ENCODE measurements at regions not wholly inside any gene's neighbourhood (a gene's known extent, or its start where the extent isn't known, plus 50 kb on each side); places are given as distances from the start of the nearest gene placed in this dataset.

DNA sequence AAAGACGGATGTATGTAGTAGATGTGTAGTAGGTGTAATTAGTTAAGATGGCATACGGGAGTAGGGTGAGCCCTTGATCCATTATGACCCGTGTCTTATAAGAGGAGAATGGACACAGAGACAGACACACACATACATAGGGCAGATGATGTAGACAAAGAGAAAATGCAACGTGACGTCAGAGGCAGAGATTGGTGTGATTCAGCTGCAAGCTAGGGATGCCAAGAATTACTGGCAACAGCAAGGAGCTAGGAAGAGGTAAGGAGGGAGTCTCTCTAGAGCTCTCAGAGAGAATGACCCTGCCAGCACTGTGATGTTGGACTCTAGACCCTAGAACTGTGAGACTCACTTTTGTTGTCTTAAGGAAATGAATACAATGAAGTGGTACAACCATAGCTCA is 247.0 kb upstream of the HABP2 start:
- no peak for TF ChIP-seq POLR2A (IDR thresholded peaks at IDR 0.05; ENCODE audit: low read depth, low read length)
- no peak for TF ChIP-seq POLR2AphosphoS5 (IDR thresholded peaks at IDR 0.05; ENCODE audit: low read depth, low read length)
- no peak for TF ChIP-seq TAF1 (IDR thresholded peaks at IDR 0.05; ENCODE audit: borderline replicate concordance, low read depth, low read length)

Data from GM12892 (cell line).